ENCODE measurements at regions not wholly inside any gene's neighbourhood (a gene's known extent, or its start where the extent isn't known, plus 50 kb on each side); places are given as distances from the start of the nearest gene placed in this dataset.

GRCh38 chr7:118627467-118627866 lies 403.0 kb downstream of the ANKRD7 start:
- TF ChIP-seq CTCF (IDR thresholded peaks at IDR 0.05; ENCODE audit: low read depth, low read length, poor library complexity, severe bottlenecking) = no peak
- no peak for TF ChIP-seq EZH2phosphoT487 (IDR thresholded peaks at IDR 0.05; ENCODE audit: borderline replicate concordance, low read length)

Data from DOHH2 (cell line).